ENCODE measurements at regions not wholly inside any gene's neighbourhood (a gene's known extent, or its start where the extent isn't known, plus 50 kb on each side); places are given as distances from the start of the nearest gene placed in this dataset.

DNA sequence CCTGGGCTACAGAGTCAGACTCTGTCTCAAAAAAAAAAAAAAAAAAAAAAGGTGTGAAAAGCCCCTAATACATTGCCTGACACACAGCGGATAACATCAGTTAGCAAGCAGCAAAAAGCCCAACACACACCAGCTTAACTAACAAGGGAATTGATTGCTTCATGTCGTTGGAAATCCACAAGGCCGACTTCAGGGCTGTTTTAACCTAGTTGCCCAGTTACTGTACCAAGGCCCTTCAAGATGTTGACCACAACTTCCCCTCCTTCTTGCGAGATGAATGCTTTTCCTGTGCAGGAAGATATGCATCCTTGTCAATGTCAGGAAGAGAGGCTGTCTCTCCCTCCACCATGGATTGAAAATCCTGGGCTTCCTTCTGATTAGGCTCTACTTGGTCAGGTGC is 202.9 kb downstream of the MIB1 start:
- Histone ChIP-seq H3K23ac (ENCODE audit: low read depth, low read length, poor library complexity) (no peak overlapping the region), H3K79me1 (ENCODE audit: low read depth, low read length) (no peaks in the 10 kb centered on the region), H3K27me3 (ENCODE audit: control insufficient read depth in 3 of 3, insufficient read depth in 3 of 3, low read depth in 1 of 3, low read length in 3 of 3) (no peaks in the 10 kb centered on the region), H4K91ac (ENCODE audit: low read depth, low read length, poor library complexity) (no peak overlapping the region), H3K4ac (ENCODE audit: low read length) (no peak overlapping the region), H3K9me3 (replicated peaks in 1 of 2; ENCODE audit: control insufficient read depth in 2 of 2, insufficient read depth in 1 of 2, low read depth in 1 of 2, low read length in 2 of 2) (peaks cover 0 to 5% of the 10 kb centered on the region in 2 donors), H4K8ac (ENCODE audit: low read depth, low read length) (no peak overlapping the region), H2BK12ac (ENCODE audit: low read length) (no peak overlapping the region), H3K9ac (ENCODE audit: low read depth, low read length, poor library complexity) (no peak overlapping the region), H2AK5ac (ENCODE audit: low read depth, low read length) (no peak overlapping the region), H3K27ac (replicated peaks; ENCODE audit: low read length) (no peak overlapping the region), H3K4me3 (ENCODE audit: low read length in 2 of 2) (no peak overlapping the region), H2BK15ac (ENCODE audit: low read length) (no peak overlapping the region), H2BK120ac (ENCODE audit: low read depth, low read length) (no peak overlapping the region), H2BK5ac (ENCODE audit: low read length) (no peak overlapping the region), H3K36me3 (replicated peaks in 1 of 2; ENCODE audit: control insufficient read depth in 2 of 2, insufficient read depth in 2 of 2, low read length in 2 of 2) (no peaks in the 10 kb centered on the region), H2AFZ (ENCODE audit: low read length) (no peak overlapping the region), H3K18ac (ENCODE audit: low read length) (no peak overlapping the region), H3K4me1 (ENCODE audit: control insufficient read depth in 2 of 2, insufficient read depth in 1 of 2, low read depth in 1 of 2, low read length in 2 of 2) (peaks cover 0 to 2% of the 10 kb centered on the region in 2 donors), H3K14ac (ENCODE audit: low read length) (no peak overlapping the region), H3K4me2 (ENCODE audit: insufficient read depth, low read length, poor library complexity, severe bottlenecking) (no peak overlapping the region)
- no CpG with 5 or more reads among the region's 4 CpGs for WGBS, 2 donors (ENCODE audit: extremely low coverage in 2 of 2, insufficient read length in 2 of 2, insufficient replicate concordance in 1 of 2)
- DNase-seq (ENCODE audit: low spot score): no peak

DNA sequence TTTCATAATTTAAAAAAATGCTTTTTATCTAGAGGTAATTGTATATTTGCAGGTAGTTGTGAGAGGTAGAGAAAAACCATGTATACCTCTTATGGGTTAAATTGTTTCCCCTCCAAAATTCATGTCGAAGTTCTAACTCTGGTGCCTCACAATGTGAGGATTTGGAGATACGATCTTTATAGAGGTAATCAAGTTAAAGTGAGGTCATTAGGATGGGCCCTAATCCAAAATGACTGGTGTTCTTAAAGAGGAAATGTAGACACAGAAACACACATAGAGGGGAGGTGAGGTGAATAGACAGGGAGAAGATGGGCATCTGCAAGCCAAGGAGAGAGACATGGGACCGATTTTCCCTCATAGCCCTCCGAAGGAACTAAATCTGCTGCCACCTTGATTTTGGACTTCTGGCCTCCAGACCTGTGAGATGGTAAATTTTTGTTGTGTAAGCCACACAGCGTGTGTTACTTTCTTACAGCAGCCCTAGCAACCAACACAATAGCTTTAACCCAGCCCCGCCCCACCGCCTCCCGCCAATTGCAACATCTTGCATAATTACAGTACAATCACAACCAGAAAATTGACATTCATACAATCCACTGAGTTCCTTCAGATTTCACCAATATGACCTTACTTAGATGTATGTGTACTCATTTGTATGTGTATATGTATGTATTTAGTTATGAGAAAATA is 208.9 kb downstream of the MIB1 start:
- no peaks in the 10 kb centered on the region for H3K27me3 ChIP-seq (ENCODE audit: control insufficient read depth in 3 of 3, insufficient read depth in 3 of 3, low read depth in 1 of 3, low read length in 3 of 3)
- H2BK120ac ChIP-seq (ENCODE audit: low read depth, low read length): no peak overlapping the region
- H2AK5ac ChIP-seq (ENCODE audit: low read depth, low read length): no peak overlapping the region
- H3K36me3 ChIP-seq (replicated peaks in 1 of 2; ENCODE audit: control insufficient read depth in 2 of 2, insufficient read depth in 2 of 2, low read length in 2 of 2): no peaks in the 10 kb centered on the region
- H3K23ac ChIP-seq (ENCODE audit: low read depth, low read length, poor library complexity): no peak overlapping the region
- no peak overlapping the region for H2BK15ac ChIP-seq (ENCODE audit: low read length)
- no peaks in the 10 kb centered on the region for H3K4me1 ChIP-seq (ENCODE audit: control insufficient read depth in 2 of 2, insufficient read depth in 1 of 2, low read depth in 1 of 2, low read length in 2 of 2)
- no peaks in the 10 kb centered on the region for H3K79me1 ChIP-seq (ENCODE audit: low read depth, low read length)
- H2BK12ac ChIP-seq (ENCODE audit: low read length): no peak overlapping the region
- no peak overlapping the region for H3K4me3 ChIP-seq (ENCODE audit: low read length in 2 of 2)
- no peak overlapping the region for H3K27ac ChIP-seq (replicated peaks; ENCODE audit: low read length)
- no peak overlapping the region for H3K9ac ChIP-seq (ENCODE audit: low read depth, low read length, poor library complexity)
- no peak overlapping the region for H3K4ac ChIP-seq (ENCODE audit: low read length)
- no CpG with 5 or more reads among the region's 8 CpGs for WGBS, 2 donors (ENCODE audit: extremely low coverage in 2 of 2, insufficient read length in 2 of 2, insufficient replicate concordance in 1 of 2)
- no peak for DNase-seq (ENCODE audit: low spot score)
- no peak overlapping the region for H3K14ac ChIP-seq (ENCODE audit: low read length)
- H2BK5ac ChIP-seq (ENCODE audit: low read length): no peak overlapping the region
- no peak overlapping the region for H4K8ac ChIP-seq (ENCODE audit: low read depth, low read length)
- H4K91ac ChIP-seq (ENCODE audit: low read depth, low read length, poor library complexity): no peak overlapping the region
- no peak overlapping the region for H3K4me2 ChIP-seq (ENCODE audit: insufficient read depth, low read length, poor library complexity, severe bottlenecking)
- H3K18ac ChIP-seq (ENCODE audit: low read length): no peak overlapping the region
- H3K9me3 ChIP-seq (replicated peaks in 1 of 2; ENCODE audit: control insufficient read depth in 2 of 2, insufficient read depth in 1 of 2, low read depth in 1 of 2, low read length in 2 of 2): peaks cover 0 to 3% of the 10 kb centered on the region in 2 donors
- no peak overlapping the region for H2AFZ ChIP-seq (ENCODE audit: low read length)

DNA sequence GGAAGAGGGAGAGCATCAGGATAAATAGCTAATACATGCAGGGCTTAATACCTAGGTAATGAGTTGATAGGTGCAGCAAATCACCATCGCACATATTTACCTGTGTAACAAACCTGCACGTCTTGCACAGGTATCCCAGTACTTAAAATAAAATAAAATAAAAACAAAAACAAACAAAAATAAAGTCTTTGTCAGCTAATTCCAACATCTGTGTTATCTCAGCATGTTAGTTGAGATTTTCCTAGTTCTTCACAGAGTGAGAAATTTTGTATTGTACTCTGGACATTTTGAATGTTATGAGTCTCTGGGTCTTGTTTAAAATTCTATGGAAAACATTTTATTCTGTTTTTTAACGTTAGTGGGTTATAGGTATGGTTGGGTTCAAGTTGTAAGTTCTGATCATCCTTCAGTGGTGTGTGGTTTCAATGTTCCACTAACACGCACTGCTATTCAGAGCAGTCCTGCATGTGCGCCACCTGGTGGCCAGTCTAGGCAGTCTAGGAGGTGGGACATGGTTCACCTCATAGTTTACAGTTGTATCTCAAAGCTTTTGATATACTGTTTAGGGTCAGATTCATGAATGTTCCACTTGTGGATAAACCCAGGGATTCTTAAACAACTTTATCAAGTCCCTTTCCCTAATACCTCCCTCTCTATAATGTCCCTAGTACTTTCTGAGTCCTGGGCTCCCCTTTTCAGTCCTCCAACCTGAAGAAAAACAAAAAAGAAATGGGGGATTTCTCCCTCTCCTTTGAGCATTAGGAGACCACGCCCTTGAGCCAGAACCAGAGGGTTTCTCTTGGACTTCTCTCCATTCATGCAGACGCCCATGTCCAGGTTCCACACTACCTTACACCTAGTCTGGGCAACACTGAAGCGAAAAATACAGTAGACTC is 213.4 kb upstream of the GATA6 start:
- Histone ChIP-seq H3K27me3 (ENCODE audit: control insufficient read depth in 3 of 3, insufficient read depth in 3 of 3, low read depth in 1 of 3, low read length in 3 of 3) (no peaks in the 10 kb centered on the region), H3K18ac (ENCODE audit: low read length) (no peak overlapping the region), H3K4me2 (ENCODE audit: insufficient read depth, low read length, poor library complexity, severe bottlenecking) (no peak overlapping the region), H2AFZ (ENCODE audit: low read length) (no peak overlapping the region), H3K4ac (ENCODE audit: low read length) (no peak overlapping the region), H3K9me3 (replicated peaks in 1 of 2; ENCODE audit: control insufficient read depth in 2 of 2, insufficient read depth in 1 of 2, low read depth in 1 of 2, low read length in 2 of 2) (no peaks in the 10 kb centered on the region), H2BK5ac (ENCODE audit: low read length) (no peak overlapping the region), H2BK15ac (ENCODE audit: low read length) (no peak overlapping the region), H2BK12ac (ENCODE audit: low read length) (no peak overlapping the region), H3K4me1 (ENCODE audit: control insufficient read depth in 2 of 2, insufficient read depth in 1 of 2, low read depth in 1 of 2, low read length in 2 of 2) (no peaks in the 10 kb centered on the region), H3K27ac (replicated peaks; ENCODE audit: low read length) (no peak overlapping the region), H3K23ac (ENCODE audit: low read depth, low read length, poor library complexity) (no peak overlapping the region), H2AK5ac (ENCODE audit: low read depth, low read length) (no peak overlapping the region), H3K9ac (ENCODE audit: low read depth, low read length, poor library complexity) (no peak overlapping the region), H3K14ac (ENCODE audit: low read length) (no peak overlapping the region), H4K91ac (ENCODE audit: low read depth, low read length, poor library complexity) (no peak overlapping the region), H3K36me3 (replicated peaks in 1 of 2; ENCODE audit: control insufficient read depth in 2 of 2, insufficient read depth in 2 of 2, low read length in 2 of 2) (no peaks in the 10 kb centered on the region), H3K4me3 (ENCODE audit: low read length in 2 of 2) (no peak overlapping the region), H3K79me1 (ENCODE audit: low read depth, low read length) (no peaks in the 10 kb centered on the region), H4K8ac (ENCODE audit: low read depth, low read length) (no peak overlapping the region), H2BK120ac (ENCODE audit: low read depth, low read length) (no peak overlapping the region)
- peak; percentile 59 for DNase-seq (ENCODE audit: low spot score)
- WGBS, 2 donors (ENCODE audit: extremely low coverage in 2 of 2, insufficient read length in 2 of 2, insufficient replicate concordance in 1 of 2): no CpG with 5 or more reads among the region's 8 CpGs

DNA sequence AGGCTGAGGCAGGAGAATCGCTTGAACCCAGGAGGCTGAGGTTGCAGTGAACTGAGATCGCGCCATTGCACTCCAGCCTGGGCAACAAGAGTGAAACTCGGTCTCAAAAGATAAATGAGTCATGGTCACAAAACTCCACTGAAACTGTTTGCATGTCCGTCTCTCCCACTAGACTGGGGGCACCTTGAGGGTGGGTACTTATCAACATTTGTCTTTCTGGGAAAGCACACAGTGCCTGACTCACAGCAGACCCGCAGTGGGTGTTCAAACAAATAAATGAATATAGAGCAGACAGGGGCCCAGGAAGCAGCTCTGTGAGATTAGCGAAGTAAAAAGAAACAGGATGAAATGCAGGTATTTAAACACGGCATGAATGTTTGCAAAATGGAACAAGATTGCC is 211.1 kb upstream of the GATA6 start:
- Histone ChIP-seq H2BK15ac (ENCODE audit: low read length) (no peak overlapping the region), H3K4me2 (ENCODE audit: insufficient read depth, low read length, poor library complexity, severe bottlenecking) (no peak overlapping the region), H2BK5ac (ENCODE audit: low read length) (no peak overlapping the region), H3K27ac (replicated peaks; ENCODE audit: low read length) (no peak overlapping the region), H3K79me1 (ENCODE audit: low read depth, low read length) (no peaks in the 10 kb centered on the region), H2BK120ac (ENCODE audit: low read depth, low read length) (no peak overlapping the region), H4K8ac (ENCODE audit: low read depth, low read length) (no peak overlapping the region), H2AK5ac (ENCODE audit: low read depth, low read length) (no peak overlapping the region), H3K4me1 (ENCODE audit: control insufficient read depth in 2 of 2, insufficient read depth in 1 of 2, low read depth in 1 of 2, low read length in 2 of 2) (no peaks in the 10 kb centered on the region), H2AFZ (ENCODE audit: low read length) (no peak overlapping the region), H2BK12ac (ENCODE audit: low read length) (no peak overlapping the region), H3K9me3 (replicated peaks in 1 of 2; ENCODE audit: control insufficient read depth in 2 of 2, insufficient read depth in 1 of 2, low read depth in 1 of 2, low read length in 2 of 2) (no peaks in the 10 kb centered on the region), H3K4ac (ENCODE audit: low read length) (no peak overlapping the region), H4K91ac (ENCODE audit: low read depth, low read length, poor library complexity) (no peak overlapping the region), H3K4me3 (ENCODE audit: low read length in 2 of 2) (no peak overlapping the region), H3K36me3 (replicated peaks in 1 of 2; ENCODE audit: control insufficient read depth in 2 of 2, insufficient read depth in 2 of 2, low read length in 2 of 2) (no peaks in the 10 kb centered on the region), H3K14ac (ENCODE audit: low read length) (no peak overlapping the region), H3K9ac (ENCODE audit: low read depth, low read length, poor library complexity) (no peak overlapping the region), H3K18ac (ENCODE audit: low read length) (no peak overlapping the region), H3K23ac (ENCODE audit: low read depth, low read length, poor library complexity) (no peak overlapping the region), H3K27me3 (ENCODE audit: control insufficient read depth in 3 of 3, insufficient read depth in 3 of 3, low read depth in 1 of 3, low read length in 3 of 3) (no peaks in the 10 kb centered on the region)
- no CpG with 5 or more reads among the region's 8 CpGs for WGBS, 2 donors (ENCODE audit: extremely low coverage in 2 of 2, insufficient read length in 2 of 2, insufficient replicate concordance in 1 of 2)
- no peak for DNase-seq (ENCODE audit: low spot score)

Measured in neuronal stem cell (in vitro differentiated cells).